Astrocyte (in vitro differentiated cells and primary cell): ENCODE measurements at regions not wholly inside any gene's neighbourhood (a gene's known extent, or its start where the extent isn't known, plus 50 kb on each side); places are given as distances from the start of the nearest gene placed in this dataset.

ENCODE experiments used
- DNase-seq: peaks from one replicate; pipeline ENCODE4 v3.0.0-alpha.2; 2010; ENCODE audit warnings: low read depth
- FAIRE-seq: peaks from 2 replicates; lab custom pipeline; 2011; peaks lifted over from hg19 to GRCh38; lab: Jason Lieb, UNC
- H2AFZ ChIP-seq: 2 replicates; pipeline ENCODE4 v1.6.0; 2012; ENCODE audit warnings: low read depth, low read length, inconsistent platforms
- H3K27ac ChIP-seq: 2 replicates; pipeline ENCODE4 v1.5.1; 2011; ENCODE audit warnings: low read depth, low read length, inconsistent platforms
- H3K27me3 ChIP-seq: 2 replicates; pipeline ENCODE4 v1.6.0; 2011; ENCODE audit warnings: low read length, inconsistent platforms; ENCODE audit not compliant: insufficient read depth
- H3K36me3 ChIP-seq: 2 replicates; pipeline ENCODE4 v1.5.1; 2011; ENCODE audit warnings: low read length, inconsistent platforms; ENCODE audit not compliant: insufficient read depth
- H3K4me1 ChIP-seq: 2 replicates; pipeline ENCODE4 v1.5.1; 2011; ENCODE audit warnings: low read length, inconsistent platforms; ENCODE audit not compliant: insufficient read depth
- H3K4me2 ChIP-seq: 2 replicates; pipeline ENCODE4 v1.6.0; 2012; ENCODE audit warnings: low read length, inconsistent platforms
- H3K4me3 ChIP-seq: 2 replicates; pipeline ENCODE4 v1.5.1; 2011; ENCODE audit warnings: low read depth, mild to moderate bottlenecking, low read length, inconsistent platforms; ENCODE audit not compliant: insufficient read depth
- H3K79me2 ChIP-seq: 2 replicates; pipeline ENCODE4 v1.6.0; 2012; ENCODE audit warnings: mild to moderate bottlenecking, low read length, inconsistent platforms; ENCODE audit not compliant: insufficient read depth
- H3K9ac ChIP-seq: 2 replicates; pipeline ENCODE4 v1.6.0; 2012; ENCODE audit warnings: mild to moderate bottlenecking, low read length, inconsistent platforms
- H3K9me3 ChIP-seq: 2 replicates; pipeline ENCODE4 v1.5.1; 2012; ENCODE audit warnings: low read depth, mild to moderate bottlenecking, low read length, inconsistent platforms; ENCODE audit not compliant: insufficient read depth
- H4K20me1 ChIP-seq: 2 replicates; pipeline ENCODE4 v1.6.0; 2012; ENCODE audit warnings: low read length, inconsistent platforms; ENCODE audit not compliant: insufficient read depth
- H3K27ac Mint-ChIP-seq: one replicate; pipeline ENCODE4 v1.8.0; 2021; ENCODE audit warnings: mild to moderate bottlenecking, mixed read lengths; ENCODE audit not compliant: unreplicated experiment
- H3K27me3 Mint-ChIP-seq: one replicate; pipeline ENCODE4 v1.8.0; 2021; ENCODE audit warnings: low read depth, mixed read lengths; ENCODE audit not compliant: unreplicated experiment
- H3K36me3 Mint-ChIP-seq: one replicate; pipeline ENCODE4 v1.8.0; 2021; ENCODE audit warnings: low read depth, mixed read lengths; ENCODE audit not compliant: unreplicated experiment
- H3K4me1 Mint-ChIP-seq: one replicate; pipeline ENCODE4 v1.8.0; 2021; ENCODE audit warnings: low read depth, mixed read lengths; ENCODE audit not compliant: unreplicated experiment
- H3K4me3 Mint-ChIP-seq: one replicate; pipeline ENCODE4 v1.8.0; 2021; ENCODE audit warnings: mild to moderate bottlenecking, moderate library complexity, mixed read lengths; ENCODE audit not compliant: unreplicated experiment
- H3K9me3 Mint-ChIP-seq: one replicate; pipeline ENCODE4 v1.8.0; 2021; ENCODE audit warnings: mild to moderate bottlenecking, mixed read lengths; ENCODE audit not compliant: unreplicated experiment
- EZH2 ChIP-seq: IDR thresholded peaks from 2 replicates; pipeline ENCODE4 v1.6.1; 2012; ENCODE audit warnings: mild to moderate bottlenecking, low read length, inconsistent platforms; ENCODE audit not compliant: insufficient read depth
- TF ChIP-seq, protein P1 (sequence below): IDR thresholded peaks from 2 replicates; pipeline ENCODE4 v1.5.1; 2011; ENCODE audit warnings: low read depth, mild to moderate bottlenecking, inconsistent platforms, low read length, moderate library complexity; ENCODE audit not compliant: insufficient read depth

GRCh38 chr16:82402665-82403218, 224.0 kb upstream of the CDH13 start:
- Histone ChIP-seq H4K20me1 (no peaks in the 10 kb centered on the region), H3K27me3 (peaks cover 16% of the 10 kb centered on the region), H3K4me3 (no peak overlapping the region), H3K9ac (no peak overlapping the region), H3K36me3 (no peaks in the 10 kb centered on the region), H3K4me1 (no peaks in the 10 kb centered on the region), H2AFZ (no peak overlapping the region), H3K9me3 (no peaks in the 10 kb centered on the region), H3K4me2 (no peak overlapping the region), H3K27ac (no peak overlapping the region), H3K79me2 (no peaks in the 10 kb centered on the region)
- Mint-ChIP-seq H3K27me3 (peaks cover 10% of the 10 kb centered on the region), H3K4me3 (no peak overlapping the region), H3K27ac (no peak overlapping the region), H3K36me3 (no peaks in the 10 kb centered on the region), H3K4me1 (no peaks in the 10 kb centered on the region), H3K9me3 (no peaks in the 10 kb centered on the region)
- DNase-seq (no peak), FAIRE-seq (no peak)
- TF ChIP-seq EZH2, result no peak
- TF ChIP-seq, protein P1, sequence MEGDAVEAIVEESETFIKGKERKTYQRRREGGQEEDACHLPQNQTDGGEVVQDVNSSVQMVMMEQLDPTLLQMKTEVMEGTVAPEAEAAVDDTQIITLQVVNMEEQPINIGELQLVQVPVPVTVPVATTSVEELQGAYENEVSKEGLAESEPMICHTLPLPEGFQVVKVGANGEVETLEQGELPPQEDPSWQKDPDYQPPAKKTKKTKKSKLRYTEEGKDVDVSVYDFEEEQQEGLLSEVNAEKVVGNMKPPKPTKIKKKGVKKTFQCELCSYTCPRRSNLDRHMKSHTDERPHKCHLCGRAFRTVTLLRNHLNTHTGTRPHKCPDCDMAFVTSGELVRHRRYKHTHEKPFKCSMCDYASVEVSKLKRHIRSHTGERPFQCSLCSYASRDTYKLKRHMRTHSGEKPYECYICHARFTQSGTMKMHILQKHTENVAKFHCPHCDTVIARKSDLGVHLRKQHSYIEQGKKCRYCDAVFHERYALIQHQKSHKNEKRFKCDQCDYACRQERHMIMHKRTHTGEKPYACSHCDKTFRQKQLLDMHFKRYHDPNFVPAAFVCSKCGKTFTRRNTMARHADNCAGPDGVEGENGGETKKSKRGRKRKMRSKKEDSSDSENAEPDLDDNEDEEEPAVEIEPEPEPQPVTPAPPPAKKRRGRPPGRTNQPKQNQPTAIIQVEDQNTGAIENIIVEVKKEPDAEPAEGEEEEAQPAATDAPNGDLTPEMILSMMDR, result no peak

- Histone ChIP-seq H3K4me3 (no peak overlapping the region), H3K9ac (no peak overlapping the region), H4K20me1 (no peaks in the 10 kb centered on the region), H3K27ac (no peak overlapping the region), H3K9me3 (no peaks in the 10 kb centered on the region), H2AFZ (no peak overlapping the region), H3K36me3 (no peaks in the 10 kb centered on the region), H3K4me2 (no peak overlapping the region), H3K79me2 (no peaks in the 10 kb centered on the region), H3K4me1 (no peaks in the 10 kb centered on the region), H3K27me3 (peaks cover 16% of the 10 kb centered on the region)
- Mint-ChIP-seq H3K27me3 (peaks cover 7% of the 10 kb centered on the region), H3K4me1 (no peaks in the 10 kb centered on the region), H3K9me3 (no peaks in the 10 kb centered on the region), H3K36me3 (no peaks in the 10 kb centered on the region), H3K27ac (no peak overlapping the region), H3K4me3 (no peak overlapping the region)
- no peak for TF ChIP-seq EZH2
- TF ChIP-seq, protein P1, result no peak
- DNase-seq (no peak), FAIRE-seq (no peak)
These were observed 226.7 kb upstream of the CDH13 start for GRCh38 chr16:82400046-82400445.

GRCh38 chr16:82396509-82396908, 226.5 kb upstream of the MPHOSPH6 start:
- Histone ChIP-seq H3K4me1 (no peaks in the 10 kb centered on the region), H3K4me2 (no peak overlapping the region), H3K27ac (no peak overlapping the region), H3K36me3 (no peaks in the 10 kb centered on the region), H3K9me3 (no peaks in the 10 kb centered on the region), H3K79me2 (no peaks in the 10 kb centered on the region), H2AFZ (no peak overlapping the region), H3K9ac (no peak overlapping the region), H4K20me1 (no peaks in the 10 kb centered on the region), H3K4me3 (no peak overlapping the region), H3K27me3 (peaks cover 14% of the 10 kb centered on the region)
- no peak for TF ChIP-seq EZH2
- TF ChIP-seq, protein P1, result no peak
- Mint-ChIP-seq H3K27ac (no peak overlapping the region), H3K4me1 (no peaks in the 10 kb centered on the region), H3K4me3 (no peak overlapping the region), H3K36me3 (no peaks in the 10 kb centered on the region), H3K27me3 (peaks cover 12% of the 10 kb centered on the region), H3K9me3 (no peaks in the 10 kb centered on the region)
- FAIRE-seq (no peak), DNase-seq (no peak)
